ENCODE measurements at regions not wholly inside any gene's neighbourhood (a gene's known extent, or its start where the extent isn't known, plus 50 kb on each side); places are given as distances from the start of the nearest gene placed in this dataset.

DNA sequence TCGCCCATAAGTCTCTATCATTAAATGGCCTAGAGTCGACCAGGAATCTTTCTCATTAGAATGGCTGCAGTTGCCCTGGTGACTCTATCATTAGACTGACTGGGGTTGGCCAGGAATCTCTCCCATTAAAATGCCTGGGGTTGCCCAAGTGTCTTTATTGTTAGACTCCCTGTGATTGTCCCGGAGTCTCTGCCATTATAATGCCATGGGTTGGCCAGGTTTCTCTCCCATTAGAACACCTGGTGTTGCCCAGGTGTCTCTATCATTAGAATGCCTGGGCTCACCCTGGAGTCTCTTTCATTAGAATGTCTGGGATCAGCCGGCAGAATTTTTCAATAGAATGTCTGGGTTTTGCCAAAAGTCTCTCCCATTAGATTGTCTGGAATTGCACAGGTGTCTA is 1459.3 kb downstream of the UQCRFS1 start:
- no peak for DNase-seq (ENCODE audit: low read depth in 2 of 2)

GRCh38 chr19:27752530-27753184 is 1460.3 kb downstream of the UQCRFS1 start:
- no peak for DNase-seq (ENCODE audit: low read depth in 2 of 2)

DNA sequence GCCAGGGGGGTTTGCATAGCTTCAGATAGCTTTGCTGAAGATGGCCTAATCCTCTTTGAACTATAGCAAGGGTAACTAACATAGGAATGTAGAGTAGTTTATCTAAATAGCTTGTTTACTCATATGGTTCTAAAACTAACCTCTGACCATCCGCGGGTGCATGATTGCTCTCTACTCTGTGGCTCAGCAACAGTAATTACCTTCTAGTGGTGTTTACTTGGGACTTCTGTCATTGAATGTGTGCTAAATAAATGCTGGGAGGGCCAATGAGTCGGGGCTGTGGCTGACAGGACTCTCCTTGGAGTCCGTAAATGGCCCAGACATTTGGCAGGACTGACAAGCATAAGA is 1461.9 kb downstream of the UQCRFS1 start:
- no peak for DNase-seq (ENCODE audit: low read depth in 2 of 2)

- DNase-seq (ENCODE audit: low read depth in 2 of 2): no peak
Measured at GRCh38 chr19:27750391-27751043, 1462.4 kb downstream of the UQCRFS1 start.

DNA sequence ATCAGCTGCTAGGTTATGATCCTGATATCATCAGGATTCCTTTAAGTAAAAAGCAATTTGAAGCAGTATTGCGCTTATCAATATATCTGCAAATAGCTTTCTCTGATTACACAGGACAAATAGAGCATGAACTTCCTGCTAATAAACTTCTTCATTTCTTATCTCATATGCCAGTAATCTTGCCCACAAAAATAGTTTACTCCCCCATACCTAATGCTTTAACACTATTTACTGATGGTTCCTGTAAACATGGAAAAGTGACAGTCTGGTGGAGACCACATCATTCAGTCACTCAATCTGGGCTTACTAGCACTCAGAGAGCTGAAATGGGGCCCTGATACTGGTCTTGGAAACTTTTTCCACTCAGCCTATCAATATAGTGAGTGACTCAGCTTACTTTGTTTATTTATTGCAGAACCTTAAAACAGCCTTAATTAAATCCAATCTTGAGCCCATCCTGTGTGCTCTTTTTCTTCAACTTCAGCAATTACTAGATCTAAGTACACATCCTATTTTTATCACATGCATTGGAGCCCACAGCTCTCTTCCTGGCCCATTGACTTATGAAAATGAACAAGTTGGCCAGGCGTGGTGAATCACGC is 1464.3 kb downstream of the UQCRFS1 start:
- DNase-seq (ENCODE audit: low read depth in 2 of 2): no peak

DNA sequence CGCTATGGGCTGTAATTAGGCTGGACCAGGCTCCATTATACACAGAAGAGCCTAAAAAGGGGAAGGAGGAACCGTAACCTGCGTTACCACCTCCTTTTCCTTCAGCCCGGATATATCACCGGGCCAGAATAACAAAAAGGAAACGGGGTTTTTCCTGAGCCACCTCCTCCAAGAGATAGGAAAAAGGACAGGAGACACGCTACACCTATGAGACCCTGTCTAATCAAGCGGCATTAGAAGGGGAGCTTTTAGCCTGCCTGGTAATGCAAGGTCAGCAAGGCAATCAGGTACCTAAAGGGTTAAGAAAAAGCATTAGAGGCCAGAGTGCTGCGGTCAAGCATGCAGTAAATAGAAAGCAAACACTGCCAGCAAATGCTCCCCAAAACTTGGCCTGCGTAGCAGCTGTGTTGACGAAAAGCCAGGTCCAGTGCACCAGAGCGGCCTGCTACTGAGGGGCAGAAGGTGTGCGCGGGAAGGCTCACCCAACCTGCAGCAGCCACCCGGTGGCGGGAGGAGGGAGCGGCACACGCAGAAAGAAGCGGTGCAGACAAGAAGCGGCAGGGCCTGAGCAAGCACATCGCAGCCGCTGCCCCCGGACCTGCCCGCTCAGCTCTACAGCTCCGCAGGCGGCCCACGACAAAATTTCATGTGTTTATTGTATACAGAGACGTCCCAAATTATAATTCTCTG is 1466.1 kb downstream of the UQCRFS1 start:
- no peak for DNase-seq (ENCODE audit: low read depth in 2 of 2)

GRCh38 chr19:27745978-27746542 is 1466.9 kb downstream of the UQCRFS1 start:
- no peak for DNase-seq (ENCODE audit: low read depth in 2 of 2)

DNA sequence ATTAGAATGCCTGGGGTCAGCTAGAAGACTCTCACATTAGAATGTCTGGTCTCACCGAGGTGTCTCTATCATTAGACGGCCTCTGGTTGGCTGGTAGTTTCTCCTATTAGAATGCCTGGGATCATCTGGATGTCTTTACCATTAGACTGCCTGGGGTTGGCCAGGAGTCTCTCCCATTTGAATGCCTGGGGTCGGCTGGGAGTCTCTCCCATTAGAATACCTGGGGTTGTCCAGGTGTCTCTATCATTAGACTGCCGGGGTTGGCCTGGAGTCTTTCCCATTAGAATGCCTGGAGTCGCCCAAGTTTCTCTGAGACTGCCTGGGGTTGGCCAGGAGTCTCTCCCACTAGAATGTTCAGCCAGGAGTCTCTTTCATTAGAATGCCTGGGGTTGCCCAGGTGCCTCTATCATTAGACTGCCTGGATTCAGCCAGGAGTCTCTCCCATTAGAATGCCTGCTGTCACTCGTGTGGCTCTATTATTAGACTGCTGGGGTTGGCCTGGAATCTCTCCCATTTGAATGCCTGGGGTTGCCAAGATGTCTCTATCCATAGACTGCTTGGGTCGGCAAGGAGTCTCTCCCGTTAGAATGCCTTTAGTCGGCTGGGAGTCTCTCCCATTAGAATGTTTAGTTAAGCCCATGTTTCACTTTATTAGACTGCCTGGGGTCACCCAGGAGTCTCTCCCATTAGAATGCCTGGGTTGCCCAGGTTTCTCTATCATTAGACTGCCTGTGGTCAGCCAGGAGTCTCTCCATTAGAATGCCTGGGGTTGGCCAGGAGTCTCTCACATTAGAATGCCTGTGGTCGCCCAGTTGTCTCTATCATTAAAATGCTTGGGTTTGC is 1467.8 kb downstream of the UQCRFS1 start:
- DNase-seq (ENCODE audit: low read depth in 2 of 2): no peak

DNA sequence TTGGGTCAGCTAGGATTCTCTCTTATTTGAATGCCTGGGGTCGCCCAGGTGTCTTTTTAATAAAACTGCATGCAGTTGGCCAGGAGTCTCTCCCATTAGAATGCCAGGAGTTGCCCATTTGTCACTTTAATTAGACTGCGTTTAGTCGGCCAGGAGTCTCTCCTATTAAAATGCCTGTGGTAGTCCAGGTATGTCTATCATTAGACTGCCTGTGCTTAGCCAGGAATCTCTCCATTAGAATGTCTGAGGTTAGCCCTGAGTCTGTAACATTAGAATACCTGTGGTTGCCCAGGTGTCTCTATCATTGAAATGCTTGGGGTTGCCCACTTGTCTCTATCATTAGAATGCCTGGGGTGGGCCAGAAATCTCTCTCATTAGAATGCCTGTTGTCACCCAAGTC is 1470.9 kb downstream of the UQCRFS1 start:
- DNase-seq (ENCODE audit: low read depth in 2 of 2): no peak

GRCh38 chr19:27741236-27741635 is 1471.7 kb downstream of the UQCRFS1 start:
- no peak for DNase-seq (ENCODE audit: low read depth in 2 of 2)

DNA sequence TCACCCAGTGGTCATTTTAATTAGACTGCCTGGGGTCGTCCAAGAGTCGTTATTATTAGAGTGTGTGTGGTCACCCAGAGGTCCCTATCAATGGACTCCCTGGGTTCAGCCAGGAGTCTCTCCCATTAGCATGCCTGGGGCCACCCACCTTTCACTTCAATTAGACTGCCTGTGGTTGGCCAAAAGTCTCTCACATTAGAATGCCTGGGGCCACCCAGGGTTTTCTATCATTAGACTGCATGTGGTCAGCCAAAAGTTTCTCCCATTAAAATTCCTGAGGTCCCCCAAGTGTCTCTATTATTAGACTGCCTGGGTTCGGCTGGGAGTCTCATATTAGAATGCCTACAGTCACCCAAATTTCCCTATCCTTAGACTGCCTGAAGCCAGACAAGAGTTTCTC is 1472.6 kb downstream of the UQCRFS1 start:
- DNase-seq (ENCODE audit: low read depth in 2 of 2): no peak

GRCh38 chr19:27738569-27739193 is 1474.3 kb downstream of the UQCRFS1 start:
- no peak for DNase-seq (ENCODE audit: low read depth in 2 of 2)

GRCh38 chr19:27736225-27736624 is 1476.7 kb downstream of the UQCRFS1 start:
- DNase-seq (ENCODE audit: low read depth in 2 of 2): no peak

- DNase-seq (ENCODE audit: low read depth in 2 of 2): no peak
Measured at GRCh38 chr19:27735314-27735713, 1477.6 kb downstream of the UQCRFS1 start.

- DNase-seq (ENCODE audit: low read depth in 2 of 2): no peak
Measured at GRCh38 chr19:27734496-27735220, 1478.3 kb downstream of the UQCRFS1 start.

GRCh38 chr19:27733551-27734266 is 1479.2 kb downstream of the UQCRFS1 start:
- DNase-seq (ENCODE audit: low read depth in 2 of 2): no peak

GRCh38 chr19:27729332-27729731 is 1483.6 kb downstream of the UQCRFS1 start:
- DNase-seq (ENCODE audit: low read depth in 2 of 2): no peak

DNA sequence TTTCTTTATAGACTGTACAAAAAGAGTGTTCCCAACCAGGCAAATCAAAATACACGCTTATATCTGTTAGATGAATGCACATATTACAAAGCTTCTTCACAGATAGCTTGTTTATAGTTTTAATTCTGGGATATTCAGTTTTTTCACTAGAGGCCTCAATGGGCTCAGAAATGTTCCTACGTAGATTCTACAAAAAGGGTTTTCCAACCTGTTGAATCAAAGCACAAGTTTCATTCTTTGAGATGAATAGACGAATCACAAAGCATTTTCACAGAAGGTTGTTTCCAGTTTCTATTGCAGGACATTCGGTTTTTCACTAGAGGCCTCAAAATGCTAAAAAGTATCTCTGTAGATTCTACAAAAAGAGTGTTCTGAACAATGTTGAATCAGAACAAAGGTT is 1490.3 kb downstream of the UQCRFS1 start:
- DNase-seq (ENCODE audit: low read depth in 2 of 2): no peak

- no peak for DNase-seq (ENCODE audit: low read depth in 2 of 2)
Measured at GRCh38 chr19:27720155-27720554, 1492.8 kb downstream of the UQCRFS1 start.

DNA sequence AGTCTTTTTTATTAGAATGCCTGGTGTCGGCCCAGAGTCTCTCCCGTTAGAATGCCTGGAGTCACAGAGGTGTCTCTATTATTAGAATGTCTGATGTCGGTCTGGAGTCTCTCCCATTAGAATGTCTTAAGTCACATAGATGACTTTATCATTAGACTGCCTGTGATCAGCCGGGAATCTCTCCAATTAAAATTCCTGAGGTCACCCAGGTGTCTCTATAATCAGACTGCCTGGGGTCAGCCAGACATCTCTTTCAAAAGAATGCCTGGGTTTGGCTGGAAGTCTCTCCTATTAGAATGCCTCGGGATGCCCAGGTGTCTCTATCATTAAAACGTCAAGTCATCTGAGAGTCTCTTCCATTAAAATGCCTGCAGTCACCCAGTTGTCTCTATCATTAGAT is 1493.9 kb downstream of the UQCRFS1 start:
- no peak for DNase-seq (ENCODE audit: low read depth in 2 of 2)

Data from stimulated activated CD4-positive, alpha-beta T cell treated with anti-CD3 and anti-CD28 coated beads, Interleukin-1b, Interleukin-23, amount 100 ng/mL, for 4 hours (primary cell).